Osteocyte (in vitro differentiated cells): ENCODE measurements at regions not wholly inside any gene's neighbourhood (a gene's known extent, or its start where the extent isn't known, plus 50 kb on each side); places are given as distances from the start of the nearest gene placed in this dataset.
"Not testable (repeated sequence)": the region's sequence is repeated elsewhere in the genome, so short reads cannot be mapped to it uniquely, and the experiment has no call there.

Experiments used
- DNase-seq: peaks from one replicate; pipeline ENCODE4 v3.0.0; 2021; ENCODE audit warnings: mixed read lengths; ENCODE audit not compliant: unreplicated experiment; ENCODE audit errors: extremely low spot score
- H3K27ac Mint-ChIP-seq: one replicate; pipeline ENCODE4 v1.8.0; 2021; ENCODE audit warnings: mild to moderate bottlenecking, mixed read lengths; ENCODE audit not compliant: unreplicated experiment
- H3K27me3 Mint-ChIP-seq: one replicate; pipeline ENCODE4 v1.8.0; 2021; ENCODE audit warnings: mixed read lengths; ENCODE audit not compliant: unreplicated experiment
- H3K36me3 Mint-ChIP-seq: one replicate; pipeline ENCODE4 v1.8.0; 2021; ENCODE audit warnings: mixed read lengths; ENCODE audit not compliant: unreplicated experiment
- H3K4me1 Mint-ChIP-seq: one replicate; pipeline ENCODE4 v1.8.0; 2021; ENCODE audit warnings: mixed read lengths; ENCODE audit not compliant: unreplicated experiment
- H3K4me3 Mint-ChIP-seq: one replicate; pipeline ENCODE4 v1.8.0; 2021; ENCODE audit warnings: mild to moderate bottlenecking, moderate library complexity, mixed read lengths; ENCODE audit not compliant: unreplicated experiment
- H3K9me3 Mint-ChIP-seq: one replicate; pipeline ENCODE4 v1.8.0; 2021; ENCODE audit warnings: mixed read lengths; ENCODE audit not compliant: unreplicated experiment
- TF ChIP-seq, protein P1 (sequence below): fragments of 200-600 bp; sonication (generic); IDR thresholded peaks from 2 replicates; pipeline ENCODE4 v1.5.0; 2021; ENCODE audit warnings: antibody characterized with exemption, mild to moderate bottlenecking, moderate library complexity

DNA sequence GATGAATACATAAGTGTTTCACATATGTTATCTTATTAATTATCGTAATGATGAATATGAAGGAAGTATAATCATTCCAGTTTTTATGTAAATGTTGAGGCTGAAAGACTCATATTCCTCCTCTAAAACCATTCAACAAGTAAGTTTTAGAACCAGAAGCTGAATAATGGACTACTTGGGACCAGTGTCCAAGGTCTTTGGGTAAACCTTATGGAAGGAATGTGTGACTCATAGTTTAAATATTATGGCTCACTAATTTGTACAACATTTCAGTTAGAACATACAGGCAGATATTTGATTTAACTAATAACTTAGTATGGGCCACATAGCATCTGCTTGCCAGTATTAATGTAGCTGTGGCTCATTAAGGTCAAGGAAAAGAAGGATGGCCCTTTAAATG is 209.6 kb downstream of the TFAP2B start:
- Mint-ChIP-seq H3K27me3 (no peaks in the 10 kb centered on the region), H3K36me3 (no peaks in the 10 kb centered on the region), H3K4me1 (peaks cover 46% of the 10 kb centered on the region), H3K9me3 (peaks cover 9% of the 10 kb centered on the region), H3K4me3 (no peak overlapping the region), H3K27ac (peak overlapping the region; percentile 77)
- no peak for DNase-seq
- TF ChIP-seq, protein P1, sequence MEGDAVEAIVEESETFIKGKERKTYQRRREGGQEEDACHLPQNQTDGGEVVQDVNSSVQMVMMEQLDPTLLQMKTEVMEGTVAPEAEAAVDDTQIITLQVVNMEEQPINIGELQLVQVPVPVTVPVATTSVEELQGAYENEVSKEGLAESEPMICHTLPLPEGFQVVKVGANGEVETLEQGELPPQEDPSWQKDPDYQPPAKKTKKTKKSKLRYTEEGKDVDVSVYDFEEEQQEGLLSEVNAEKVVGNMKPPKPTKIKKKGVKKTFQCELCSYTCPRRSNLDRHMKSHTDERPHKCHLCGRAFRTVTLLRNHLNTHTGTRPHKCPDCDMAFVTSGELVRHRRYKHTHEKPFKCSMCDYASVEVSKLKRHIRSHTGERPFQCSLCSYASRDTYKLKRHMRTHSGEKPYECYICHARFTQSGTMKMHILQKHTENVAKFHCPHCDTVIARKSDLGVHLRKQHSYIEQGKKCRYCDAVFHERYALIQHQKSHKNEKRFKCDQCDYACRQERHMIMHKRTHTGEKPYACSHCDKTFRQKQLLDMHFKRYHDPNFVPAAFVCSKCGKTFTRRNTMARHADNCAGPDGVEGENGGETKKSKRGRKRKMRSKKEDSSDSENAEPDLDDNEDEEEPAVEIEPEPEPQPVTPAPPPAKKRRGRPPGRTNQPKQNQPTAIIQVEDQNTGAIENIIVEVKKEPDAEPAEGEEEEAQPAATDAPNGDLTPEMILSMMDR = no peak

DNA sequence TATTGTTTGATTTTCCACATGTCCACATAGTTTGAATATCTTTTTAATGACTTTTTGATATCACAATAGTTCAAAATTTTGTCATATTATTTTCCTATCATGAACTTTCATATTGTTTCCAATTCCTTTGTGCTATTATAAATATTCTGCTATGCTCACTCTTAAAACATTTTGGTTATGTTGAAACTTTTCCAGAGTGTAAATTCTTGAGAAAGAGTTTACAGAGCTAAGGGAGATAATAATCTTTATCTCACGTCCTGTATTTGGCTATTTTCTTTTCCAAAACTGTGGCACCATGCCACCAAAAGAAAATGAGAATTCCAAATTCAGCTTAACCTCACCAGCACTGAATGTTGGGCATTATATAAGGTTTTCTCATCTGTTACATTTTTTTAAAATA is 210.9 kb downstream of the TFAP2B start:
- peaks cover 15% of the 10 kb centered on the region for H3K9me3 Mint-ChIP-seq
- no peaks in the 10 kb centered on the region for H3K36me3 Mint-ChIP-seq
- H3K27me3 Mint-ChIP-seq = no peaks in the 10 kb centered on the region
- H3K4me1 Mint-ChIP-seq = peaks cover 46% of the 10 kb centered on the region
- H3K27ac Mint-ChIP-seq = peak overlapping the region; percentile 78
- no peak overlapping the region for H3K4me3 Mint-ChIP-seq
- TF ChIP-seq, protein P1 = no peak
- no peak for DNase-seq

DNA sequence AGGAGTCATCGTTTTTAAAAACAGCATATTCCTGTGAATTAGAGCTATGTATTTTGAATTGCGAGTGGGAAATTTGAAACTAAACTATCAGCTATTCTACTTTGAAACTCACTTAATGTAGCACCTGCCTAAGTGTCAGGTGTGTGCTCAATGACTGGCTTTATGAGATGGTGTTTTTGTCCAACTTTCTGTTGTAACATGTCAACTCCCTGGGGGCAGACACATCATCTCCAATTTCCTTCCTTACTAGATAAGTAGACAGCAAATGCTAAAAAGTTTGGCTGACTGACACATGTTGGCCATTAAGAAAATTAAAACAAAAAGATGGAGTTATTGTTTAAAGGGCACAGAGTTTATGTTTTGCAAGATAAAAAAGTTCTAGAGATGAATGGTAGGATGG is 226.9 kb downstream of the TFAP2B start:
- peaks cover 8% of the 10 kb centered on the region for H3K4me1 Mint-ChIP-seq
- DNase-seq = no peak
- H3K36me3 Mint-ChIP-seq = no peaks in the 10 kb centered on the region
- TF ChIP-seq, protein P1 = no peak
- H3K27me3 Mint-ChIP-seq = no peaks in the 10 kb centered on the region
- H3K4me3 Mint-ChIP-seq = no peak overlapping the region
- no peak overlapping the region for H3K27ac Mint-ChIP-seq
- no peaks in the 10 kb centered on the region for H3K9me3 Mint-ChIP-seq

DNA sequence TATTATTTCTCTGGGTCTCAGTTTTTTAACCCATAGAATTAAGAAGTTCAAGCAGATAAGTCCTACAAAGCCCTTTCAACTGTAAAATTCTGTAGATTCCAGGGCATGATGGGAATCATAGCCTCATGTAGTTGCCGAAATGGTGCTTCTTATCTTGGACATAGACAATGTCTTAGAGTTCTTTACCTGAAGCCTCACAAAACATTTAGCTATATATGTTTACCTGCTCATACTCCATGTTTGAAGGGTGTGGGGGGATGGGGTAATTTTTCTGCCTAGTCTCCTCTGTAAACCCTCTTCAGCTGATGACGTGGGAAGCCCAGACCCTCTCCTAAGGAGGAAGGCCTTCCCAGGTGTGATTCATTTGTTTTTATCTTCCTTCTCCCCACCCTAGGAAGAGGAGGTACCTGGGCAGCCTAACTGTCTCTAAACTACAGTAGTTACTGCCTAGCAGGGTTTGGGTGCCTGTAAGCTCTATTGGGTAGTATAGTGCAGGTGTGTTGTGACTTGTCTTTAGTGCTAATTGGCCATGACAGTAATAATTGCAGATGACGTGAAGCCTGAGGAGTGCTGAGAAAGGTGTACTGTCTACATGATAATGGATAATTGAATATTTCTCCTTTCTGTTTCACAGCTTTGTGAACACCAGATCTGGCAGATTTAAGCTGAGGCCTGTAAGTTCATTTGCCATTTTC is 230.8 kb downstream of the TFAP2B start:
- no peak overlapping the region for H3K27ac Mint-ChIP-seq
- TF ChIP-seq, protein P1 = no peak
- no peaks in the 10 kb centered on the region for H3K36me3 Mint-ChIP-seq
- DNase-seq = no peak
- no peaks in the 10 kb centered on the region for H3K27me3 Mint-ChIP-seq
- H3K4me3 Mint-ChIP-seq = no peak overlapping the region
- H3K9me3 Mint-ChIP-seq = peaks cover 24% of the 10 kb centered on the region
- H3K4me1 Mint-ChIP-seq = peaks cover 8% of the 10 kb centered on the region

DNA sequence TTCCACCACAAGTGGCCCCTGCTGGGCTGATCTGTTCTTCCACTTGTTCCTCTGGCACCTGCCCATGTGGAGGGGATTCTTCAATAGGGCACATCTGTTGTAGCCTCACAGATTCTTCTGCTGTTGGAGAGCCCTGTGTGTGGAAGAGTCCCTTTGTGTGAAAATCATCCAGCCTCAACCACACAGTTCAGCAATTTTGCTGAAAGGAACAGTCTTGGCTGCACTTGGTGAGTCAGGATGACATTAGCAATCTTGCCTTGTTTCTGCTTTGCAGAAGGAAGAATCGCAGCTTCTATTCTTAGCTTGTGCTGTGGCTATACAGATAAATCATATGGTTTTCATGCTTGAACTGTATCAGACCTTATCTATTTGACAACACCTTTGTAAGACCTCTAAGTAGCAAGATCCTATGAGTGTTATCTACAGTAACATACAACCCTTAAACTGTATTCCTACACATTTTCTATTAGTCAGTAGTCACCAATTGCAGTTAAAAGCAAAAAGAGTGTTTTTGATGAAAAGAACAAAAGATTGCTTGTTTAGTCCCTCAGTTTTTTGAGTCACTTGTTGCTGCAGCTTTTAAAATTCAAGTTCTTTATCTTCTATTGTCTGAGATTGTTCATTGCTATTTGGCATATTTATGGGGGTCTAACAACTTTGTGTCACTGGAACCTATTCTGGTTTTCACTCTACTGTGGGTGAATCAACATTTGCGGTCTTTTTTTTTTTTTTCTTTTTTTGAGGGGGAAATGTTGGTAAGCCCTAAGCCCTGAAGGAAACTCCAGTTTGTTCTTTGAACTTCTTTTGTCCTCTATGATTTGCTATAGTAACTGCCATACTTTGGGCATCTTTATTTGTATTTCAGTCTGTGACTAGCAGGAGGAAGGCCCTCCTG is 231.6 kb downstream of the TFAP2B start:
- Mint-ChIP-seq H3K9me3 (peaks cover 25% of the 10 kb centered on the region), H3K4me3 (no peak overlapping the region), H3K27ac (no peak overlapping the region), H3K36me3 (no peaks in the 10 kb centered on the region), H3K27me3 (no peaks in the 10 kb centered on the region), H3K4me1 (peaks cover 7% of the 10 kb centered on the region)
- DNase-seq = no peak
- TF ChIP-seq, protein P1 = no peak

DNA sequence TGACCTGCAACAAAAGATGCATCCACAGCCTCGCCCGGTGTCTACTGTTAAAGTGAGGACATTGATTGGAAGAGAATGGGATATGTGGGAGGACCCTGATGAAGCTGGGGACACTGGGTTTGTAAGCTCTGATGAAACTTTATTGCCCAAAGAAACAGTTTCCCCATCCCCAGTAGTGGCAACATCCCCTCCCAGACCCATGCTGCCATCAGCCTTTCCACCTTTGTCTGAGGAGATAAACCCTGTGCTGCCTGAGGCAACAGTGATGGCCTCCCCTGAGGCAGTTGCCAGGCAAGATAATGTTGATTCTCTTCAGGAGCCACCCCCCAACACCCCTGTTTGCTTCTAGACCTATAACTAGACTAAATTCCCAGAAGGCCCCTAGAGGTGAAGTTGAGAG is 234.0 kb downstream of the TFAP2B start:
- H3K36me3 Mint-ChIP-seq, DNase-seq: not testable (repeated sequence)
- peaks cover 28% of the 10 kb centered on the region for H3K9me3 Mint-ChIP-seq

DNA sequence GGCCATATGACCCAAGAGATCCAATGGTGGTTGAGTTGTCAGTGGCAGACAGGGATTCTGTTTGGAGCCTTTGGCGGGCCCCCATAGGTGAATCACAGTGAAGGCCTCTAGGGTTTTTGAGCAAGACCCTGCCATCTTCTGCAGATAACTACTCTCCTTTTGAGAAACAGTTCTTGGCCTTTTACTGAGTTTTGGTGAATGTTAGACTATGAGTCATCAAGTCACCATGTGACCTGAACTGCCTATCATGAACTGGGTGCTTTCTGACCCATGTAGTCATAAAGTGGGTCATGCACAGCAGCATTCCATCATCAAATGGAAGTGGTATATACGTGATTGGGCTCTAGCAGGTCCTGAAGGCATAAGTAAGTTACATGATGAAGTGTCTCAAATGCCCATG is 236.6 kb downstream of the TFAP2B start:
- DNase-seq, H3K27me3 Mint-ChIP-seq, H3K4me1 Mint-ChIP-seq, H3K27ac Mint-ChIP-seq, H3K4me3 Mint-ChIP-seq, H3K36me3 Mint-ChIP-seq: not testable (repeated sequence)
- H3K9me3 Mint-ChIP-seq = peaks cover 36% of the 10 kb centered on the region

More for the DNA sequence above, 234.0 kb downstream of the TFAP2B start:
- H3K27me3 Mint-ChIP-seq, H3K4me1 Mint-ChIP-seq, H3K4me3 Mint-ChIP-seq, H3K27ac Mint-ChIP-seq: not testable (repeated sequence)
